ENCODE measurements at regions not wholly inside any gene's neighbourhood (a gene's known extent, or its start where the extent isn't known, plus 50 kb on each side); places are given as distances from the start of the nearest gene placed in this dataset.
"Not testable (repeated sequence)": the region's sequence is repeated elsewhere in the genome, so short reads cannot be mapped to it uniquely, and the experiment has no call there.

- DNase-seq (no peak), ATAC-seq (no peak)
- intact Hi-C loops (cut with DNase I): no loop called here
Observed at GRCh38 chr6:165848086-165848426, 185.0 kb upstream of the PDE10A start.

- intact Hi-C loops (cut with DNase I): no loop called here
- ATAC-seq (peak; percentile 67 to 81), DNase-seq (peak; percentile 50)
Observed at GRCh38 chr6:165847407-165848085, 184.5 kb upstream of the PDE10A start.

- intact Hi-C loops (cut with DNase I): no loop called here
- ATAC-seq (no peak), DNase-seq (no peak)
Observed at GRCh38 chr6:165846123-165846966, 183.3 kb upstream of the PDE10A start.

GRCh38 chr6:165845493-165845892 is 182.5 kb upstream of the PDE10A start:
- ATAC-seq (no peak), DNase-seq (no peak)
- intact Hi-C loops (cut with DNase I): no loop called here

- DNase-seq: no peak
- ATAC-seq: no peak
- intact Hi-C loops (cut with DNase I): no loop called here
Observed at GRCh38 chr6:165844801-165845364, 181.8 kb upstream of the PDE10A start.

- no peak for DNase-seq
- intact Hi-C loops (cut with DNase I): no loop called here
- ATAC-seq: no peak
Observed at GRCh38 chr6:165844232-165844631, 181.2 kb upstream of the PDE10A start.

- ATAC-seq: no peak
- DNase-seq: no peak
- intact Hi-C loops (cut with DNase I): no loop called here
Observed at GRCh38 chr6:165843568-165844113, 180.6 kb upstream of the PDE10A start.

- intact Hi-C loops (cut with DNase I): no loop called here
- no peak for ATAC-seq
Observed at GRCh38 chr6:165843121-165843520, 180.1 kb upstream of the PDE10A start.

GRCh38 chr6:165842281-165842936 is 179.4 kb upstream of the PDE10A start:
- intact Hi-C loops (cut with DNase I): no loop called here
- no peak for DNase-seq
- no peak for ATAC-seq

More at GRCh38 chr6:165843121-165843520, 180.1 kb upstream of the PDE10A start:
- no peak for DNase-seq

GRCh38 chr6:165841153-165841558 is 178.1 kb upstream of the PDE10A start:
- ATAC-seq (no peak), DNase-seq (no peak)
- intact Hi-C loops (cut with DNase I): no loop called here

GRCh38 chr6:165837948-165838745 is 175.1 kb upstream of the PDE10A start:
- ATAC-seq (peak in 1 of 2 donors; percentile 18), DNase-seq (no peak)
- intact Hi-C loops (cut with DNase I): no loop called here

GRCh38 chr6:165836648-165837047 is 173.6 kb upstream of the PDE10A start:
- ATAC-seq; DNase-seq; intact Hi-C loops (cut with DNase I): not testable (repeated sequence)

- DNase-seq (no peak), ATAC-seq (peak in 1 of 2 donors; percentile 68)
- intact Hi-C loops (cut with DNase I): no loop called here
Observed at GRCh38 chr6:165835410-165835851, 172.4 kb upstream of the PDE10A start.

GRCh38 chr6:165834613-165835259 is 171.7 kb upstream of the PDE10A start:
- intact Hi-C loops (cut with DNase I): no loop called here
- ATAC-seq: peak; percentile 61 to 74
- peak; percentile 55 for DNase-seq

GRCh38 chr6:165833355-165833754 is 170.3 kb upstream of the PDE10A start:
- DNase-seq (no peak), ATAC-seq (no peak)
- intact Hi-C loops (cut with DNase I): no loop called here

- intact Hi-C loops (cut with DNase I): no loop called here
- DNase-seq (no peak), ATAC-seq (no peak)
Observed at GRCh38 chr6:165831812-165832510, 168.9 kb upstream of the PDE10A start.

- intact Hi-C loops (cut with DNase I): no loop called here
- ATAC-seq: peak in 1 of 2 donors; percentile 17
- DNase-seq: no peak
Observed at GRCh38 chr6:165830761-165831160, 167.7 kb upstream of the PDE10A start.

GRCh38 chr6:165829376-165829775 is 166.3 kb upstream of the PDE10A start:
- ATAC-seq (no peak), DNase-seq (no peak)
- intact Hi-C loops (cut with DNase I): no loop called here

All from left cardiac atrium (tissue), 4 donors.